D721Med (cell line): ENCODE measurements at regions not wholly inside any gene's neighbourhood (a gene's known extent, or its start where the extent isn't known, plus 50 kb on each side); places are given as distances from the start of the nearest gene placed in this dataset.

Experiments
- DNase-seq: peaks from one replicate; pipeline ENCODE4 v3.0.0; 2011; ENCODE audit warnings: low spot score; ENCODE audit not compliant: insufficient read length
- FAIRE-seq: peaks from 2 replicates; lab custom pipeline; 2011; peaks lifted over from hg19 to GRCh38; lab: Jason Lieb, UNC
- CTCF ChIP-seq: IDR thresholded peaks from 2 replicates; pipeline ENCODE4 v1.5.1; 2012; ENCODE audit warnings: mild to moderate bottlenecking, control low read depth; ENCODE audit not compliant: insufficient read depth; ENCODE audit errors: missing control alignments

- no peak for TF ChIP-seq CTCF
- FAIRE-seq (no peak), DNase-seq (no peak)
These were observed 334.8 kb downstream of the EPM2A start for GRCh38 chr6:145400508-145400907.

GRCh38 chr6:145405006-145405551 is 330.2 kb downstream of the EPM2A start:
- no peak for DNase-seq
- TF ChIP-seq CTCF, result no peak

GRCh38 chr6:145406783-145407182 is 328.5 kb downstream of the EPM2A start:
- TF ChIP-seq CTCF, result no peak
- DNase-seq (no peak), FAIRE-seq (no peak)

More at GRCh38 chr6:145405006-145405551, 330.2 kb downstream of the EPM2A start:
- no peak for FAIRE-seq

DNA sequence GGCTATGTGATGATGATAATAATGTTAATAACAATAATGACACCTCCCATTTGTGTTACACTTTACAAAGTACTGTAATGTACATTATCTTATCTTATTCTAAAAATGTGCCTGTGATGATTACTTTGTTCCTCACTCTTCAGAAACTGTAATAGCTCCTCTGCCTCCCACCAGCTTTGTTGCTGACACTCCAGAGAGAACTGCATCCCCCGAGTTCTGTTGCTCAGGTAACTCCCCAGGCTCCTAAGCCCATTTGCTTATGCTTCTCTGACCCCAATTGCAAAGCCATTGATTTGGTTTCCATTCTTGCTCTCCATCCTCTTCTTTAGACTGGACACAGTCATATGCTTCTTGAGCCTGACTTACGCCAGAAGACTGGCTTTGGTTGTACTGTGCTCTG is 319.7 kb downstream of the EPM2A start:
- TF ChIP-seq CTCF, result no peak

DNA sequence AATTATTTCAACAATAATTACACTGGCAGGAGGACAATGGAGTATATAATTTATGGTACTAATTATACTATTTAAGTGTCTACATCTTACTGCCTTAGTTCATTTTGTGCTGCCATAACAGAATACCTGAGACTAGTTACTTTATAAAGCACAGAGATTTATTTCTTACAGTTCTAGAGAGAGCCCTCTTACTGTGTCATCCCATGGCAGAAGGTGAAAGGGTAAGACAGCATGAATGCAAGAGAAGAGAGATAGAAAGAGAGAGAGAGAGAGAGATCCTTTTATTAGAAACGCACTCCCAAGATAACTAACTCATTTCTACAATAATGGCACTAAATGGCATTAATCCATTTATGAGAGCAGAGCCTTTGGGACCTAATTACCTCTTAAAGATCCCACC is 314.7 kb downstream of the EPM2A start:
- no peak for DNase-seq
- no peak for TF ChIP-seq CTCF
- FAIRE-seq, result no peak

More for the DNA sequence above, 319.7 kb downstream of the EPM2A start:
- no peak for FAIRE-seq
- no peak for DNase-seq

DNA sequence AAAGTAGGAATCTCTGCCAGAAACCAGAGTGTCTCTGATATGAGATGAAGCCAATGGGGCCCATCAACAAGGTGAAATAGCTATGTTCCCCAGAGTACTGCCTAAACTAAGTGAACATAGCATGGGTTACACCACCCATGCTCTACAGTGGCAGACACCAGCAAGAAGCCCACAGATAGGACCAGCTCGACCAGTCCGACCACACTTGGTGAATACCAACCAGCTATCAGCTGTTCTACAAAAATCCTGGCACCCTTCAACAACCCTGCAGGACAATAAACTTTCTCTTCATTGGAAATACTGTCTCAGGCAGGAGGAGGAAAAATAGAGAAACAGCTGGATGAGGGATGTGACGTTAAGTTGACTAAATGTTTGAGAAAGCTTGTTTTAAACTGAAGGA is 311.4 kb downstream of the EPM2A start:
- DNase-seq (no peak), FAIRE-seq (no peak)
- no peak for TF ChIP-seq CTCF

GRCh38 chr6:145427232-145427631 is 308.1 kb downstream of the EPM2A start:
- DNase-seq (no peak), FAIRE-seq (no peak)
- TF ChIP-seq CTCF, result no peak
